Naive thymus-derived CD8-positive, alpha-beta T cell (primary cell): ENCODE measurements at regions not wholly inside any gene's neighbourhood (a gene's known extent, or its start where the extent isn't known, plus 50 kb on each side); places are given as distances from the start of the nearest gene placed in this dataset.

Experiments
- ATAC-seq, 2 donors: fragments of 150-1000 bp; cut with Tn5 transposase in 1 of 2; sonication (Bioruptor Pico), chemical (Tn5 transposase) in 1 of 2; 1 replicate in 1 of 2; 2 replicates in 1 of 2; pipeline ENCODE4 v1.10.0; 2021; ENCODE audit warnings: mild to moderate bottlenecking in 2 of 2, moderate library complexity in 2 of 2
- POLR2A ChIA-PET: fragments of 350-600 bp; sonication (Branson Sonifier 250); formaldehyde crosslinking; loops from one replicate; lab custom pipeline; 2021; ENCODE audit warnings: antibody characterized with exemption; lab: Charles Lee
- DNase-seq, 10 donors: peaks; one replicate each; pipeline versions ENCODE4 v3.0.0 to v3.0.0-alpha.2; 2020 to 2022
- H3K27ac Mint-ChIP-seq, 10 donors: one replicate each; pipeline ENCODE4 v1.8.0; 2020 to 2022; ENCODE audit warnings: mild to moderate bottlenecking in 10 of 10, mixed read lengths in 10 of 10, moderate library complexity in 4 of 10, inconsistent platforms in 1 of 10
- H3K27me3 Mint-ChIP-seq, 5 donors: one replicate each; pipeline ENCODE4 v1.8.0; 2021 to 2022; ENCODE audit warnings: mixed read lengths in 5 of 5
- H3K36me3 Mint-ChIP-seq, 3 donors: one replicate each; pipeline ENCODE4 v1.8.0; 2020 to 2022; ENCODE audit warnings: mixed read lengths in 3 of 3, mild to moderate bottlenecking in 2 of 3, inconsistent platforms in 1 of 3
- H3K4me1 Mint-ChIP-seq, 4 donors: one replicate each; pipeline ENCODE4 v1.8.0; 2021 to 2022; ENCODE audit warnings: mixed read lengths in 4 of 4
- H3K4me3 Mint-ChIP-seq, 10 donors: one replicate each; pipeline ENCODE4 v1.8.0; 2020 to 2022; ENCODE audit warnings: mild to moderate bottlenecking in 10 of 10, mixed read lengths in 10 of 10, moderate library complexity in 6 of 10, inconsistent platforms in 1 of 10
- H3K9me3 Mint-ChIP-seq, 9 donors: one replicate each; pipeline ENCODE4 v1.8.0; 2020 to 2022; ENCODE audit warnings: mixed read lengths in 9 of 9, mild to moderate bottlenecking in 3 of 9, inconsistent platforms in 1 of 9, moderate library complexity in 1 of 9

GRCh38 chr2:217698691-217699090 is 304.1 kb downstream of the TNS1 start:
- no peaks in the 10 kb centered on the region for H3K9me3 Mint-ChIP-seq
- POLR2A ChIA-PET, result no interaction called here

GRCh38 chr2:217695033-217695520 is 307.7 kb downstream of the TNS1 start:
- no peaks in the 10 kb centered on the region for H3K9me3 Mint-ChIP-seq
- H3K4me1 Mint-ChIP-seq, result peaks cover 0 to 5% (median 0%) of the 10 kb centered on the region in 4 donors
- peaks cover 0 to 3% (median 0%) of the 10 kb centered on the region in 5 donors for H3K27me3 Mint-ChIP-seq
- DNase-seq (no peak), ATAC-seq (no peak)
- POLR2A ChIA-PET, result no interaction called here
- H3K36me3 Mint-ChIP-seq, result peaks cover 0 to 22% (median 2%) of the 10 kb centered on the region in 3 donors
- no peak overlapping the region for H3K4me3 Mint-ChIP-seq
- no peak overlapping the region for H3K27ac Mint-ChIP-seq

More at GRCh38 chr2:217698691-217699090, 304.1 kb downstream of the TNS1 start:
- no peak overlapping the region for H3K4me3 Mint-ChIP-seq
- H3K27me3 Mint-ChIP-seq, result peaks cover 0 to 3% (median 0%) of the 10 kb centered on the region in 5 donors
- H3K36me3 Mint-ChIP-seq, result peaks cover 0 to 5% (median 0%) of the 10 kb centered on the region in 3 donors
- ATAC-seq, result no peak
- peaks cover 0 to 4% (median 0%) of the 10 kb centered on the region in 4 donors for H3K4me1 Mint-ChIP-seq
- H3K27ac Mint-ChIP-seq, result no peak overlapping the region
- no peak for DNase-seq

GRCh38 chr2:217694291-217694690 is 308.5 kb downstream of the TNS1 start:
- Mint-ChIP-seq H3K36me3 (peaks cover 0 to 22% (median 2%) of the 10 kb centered on the region in 3 donors), H3K27me3 (peaks cover 0 to 2% (median 0%) of the 10 kb centered on the region in 5 donors), H3K27ac (no peak overlapping the region), H3K4me1 (peaks cover 0 to 5% (median 0%) of the 10 kb centered on the region in 4 donors), H3K4me3 (no peak overlapping the region), H3K9me3 (no peaks in the 10 kb centered on the region)
- POLR2A ChIA-PET, result no interaction called here
- ATAC-seq (no peak), DNase-seq (no peak)

- Mint-ChIP-seq H3K27me3 (peaks cover 0 to 2% (median 0%) of the 10 kb centered on the region in 5 donors), H3K36me3 (peaks cover 0 to 22% (median 2%) of the 10 kb centered on the region in 3 donors), H3K4me3 (no peak overlapping the region), H3K9me3 (no peaks in the 10 kb centered on the region), H3K4me1 (peaks cover 0 to 5% (median 0%) of the 10 kb centered on the region in 4 donors), H3K27ac (no peak overlapping the region)
- ATAC-seq (no peak), DNase-seq (no peak)
- POLR2A ChIA-PET, result no interaction called here
Measured at GRCh38 chr2:217693363-217693762, 309.4 kb downstream of the TNS1 start.

GRCh38 chr2:217691920-217692666 is 310.7 kb downstream of the TNS1 start:
- POLR2A ChIA-PET, result no interaction called here
- no peaks in the 10 kb centered on the region for H3K9me3 Mint-ChIP-seq
- H3K4me1 Mint-ChIP-seq, result peaks cover 0 to 4% (median 0%) of the 10 kb centered on the region in 4 donors
- no peak overlapping the region for H3K27ac Mint-ChIP-seq
- ATAC-seq (no peak), DNase-seq (no peak)
- peaks cover 0 to 21% (median 2%) of the 10 kb centered on the region in 3 donors for H3K36me3 Mint-ChIP-seq
- no peak overlapping the region for H3K4me3 Mint-ChIP-seq
- peaks cover 0 to 6% (median 0%) of the 10 kb centered on the region in 5 donors for H3K27me3 Mint-ChIP-seq

GRCh38 chr2:217691516-217691915 is 311.3 kb downstream of the TNS1 start:
- Mint-ChIP-seq H3K27me3 (peaks cover 0 to 7% (median 0%) of the 10 kb centered on the region in 5 donors), H3K36me3 (peaks cover 0 to 20% (median 2%) of the 10 kb centered on the region in 3 donors), H3K27ac (no peak overlapping the region), H3K4me3 (no peak overlapping the region), H3K4me1 (peaks cover 0 to 4% (median 0%) of the 10 kb centered on the region in 4 donors), H3K9me3 (no peaks in the 10 kb centered on the region)
- POLR2A ChIA-PET, result no interaction called here
- no peak for ATAC-seq
- DNase-seq, result no peak

- POLR2A ChIA-PET, result no interaction called here
- Mint-ChIP-seq H3K9me3 (no peaks in the 10 kb centered on the region), H3K36me3 (peaks cover 0 to 18% (median 2%) of the 10 kb centered on the region in 3 donors), H3K27me3 (peaks cover 0 to 7% (median 0%) of the 10 kb centered on the region in 5 donors), H3K4me1 (peaks cover 0 to 5% (median 0%) of the 10 kb centered on the region in 4 donors), H3K4me3 (no peak overlapping the region), H3K27ac (no peak overlapping the region)
- no peak for DNase-seq
- ATAC-seq, result no peak
Measured at GRCh38 chr2:217689053-217689452, 313.7 kb downstream of the TNS1 start.

GRCh38 chr2:217688494-217688893 is 314.3 kb downstream of the TNS1 start:
- no peak for ATAC-seq
- no peaks in the 10 kb centered on the region for H3K9me3 Mint-ChIP-seq
- peaks cover 0 to 20% (median 2%) of the 10 kb centered on the region in 3 donors for H3K36me3 Mint-ChIP-seq
- no peak for DNase-seq
- H3K27me3 Mint-ChIP-seq, result peaks cover 0 to 7% (median 0%) of the 10 kb centered on the region in 5 donors
- H3K4me1 Mint-ChIP-seq, result peaks cover 0 to 5% (median 0%) of the 10 kb centered on the region in 4 donors
- POLR2A ChIA-PET, result no interaction called here
- no peak overlapping the region for H3K27ac Mint-ChIP-seq
- H3K4me3 Mint-ChIP-seq, result no peak overlapping the region

GRCh38 chr2:217687771-217688170 is 315.0 kb downstream of the TNS1 start:
- Mint-ChIP-seq H3K9me3 (no peaks in the 10 kb centered on the region), H3K27me3 (peaks cover 0 to 7% (median 0%) of the 10 kb centered on the region in 5 donors), H3K36me3 (peaks cover 0 to 20% (median 2%) of the 10 kb centered on the region in 3 donors), H3K4me3 (no peak overlapping the region), H3K27ac (no peak overlapping the region), H3K4me1 (peaks cover 0 to 5% (median 0%) of the 10 kb centered on the region in 4 donors)
- ATAC-seq, result no peak
- no peak for DNase-seq
- POLR2A ChIA-PET, result no interaction called here

GRCh38 chr2:217685255-217685605 is 317.6 kb downstream of the TNS1 start:
- H3K4me3 Mint-ChIP-seq, result no peak overlapping the region
- peaks cover 6 to 13% (median 7%) of the 10 kb centered on the region in 3 donors for H3K36me3 Mint-ChIP-seq
- POLR2A ChIA-PET, result no interaction called here
- H3K9me3 Mint-ChIP-seq, result peaks cover 0 to 2% (median 0%) of the 10 kb centered on the region in 9 donors
- ATAC-seq (no peak), DNase-seq (no peak)
- H3K27me3 Mint-ChIP-seq, result peaks cover 0 to 7% (median 0%) of the 10 kb centered on the region in 5 donors
- H3K4me1 Mint-ChIP-seq, result peaks cover 0 to 5% (median 0%) of the 10 kb centered on the region in 4 donors
- H3K27ac Mint-ChIP-seq, result no peak overlapping the region

GRCh38 chr2:217684431-217685254 is 318.2 kb downstream of the TNS1 start:
- POLR2A ChIA-PET, result interaction anchor here (0.7 kb wide), 1 partner anchor 22 kb away, joined by 5 read pairs; no protein-coding TSS in a partner anchor
- Mint-ChIP-seq H3K4me3 (no peak overlapping the region), H3K36me3 (peaks cover 6 to 14% (median 7%) of the 10 kb centered on the region in 3 donors), H3K27me3 (peaks cover 0 to 7% (median 0%) of the 10 kb centered on the region in 5 donors), H3K9me3 (peaks cover 0 to 4% (median 0%) of the 10 kb centered on the region in 9 donors), H3K27ac (no peak overlapping the region), H3K4me1 (peaks cover 0 to 5% (median 0%) of the 10 kb centered on the region in 4 donors)
- DNase-seq (no peak), ATAC-seq (no peak)

- Mint-ChIP-seq H3K4me1 (peaks cover 0 to 5% (median 0%) of the 10 kb centered on the region in 4 donors), H3K9me3 (peaks cover 0 to 11% (median 5%) of the 10 kb centered on the region in 9 donors), H3K27me3 (peaks cover 0 to 7% (median 0%) of the 10 kb centered on the region in 5 donors), H3K36me3 (peaks cover 7 to 17% (median 12%) of the 10 kb centered on the region in 3 donors), H3K4me3 (no peak overlapping the region), H3K27ac (no peak overlapping the region)
- ATAC-seq, result no peak
- POLR2A ChIA-PET, result no interaction called here
- DNase-seq, result no peak
Measured at GRCh38 chr2:217683106-217683870, 319.5 kb downstream of the TNS1 start.
